ENCODE measurements at regions not wholly inside any gene's neighbourhood (a gene's known extent, or its start where the extent isn't known, plus 50 kb on each side); places are given as distances from the start of the nearest gene placed in this dataset.

DNA sequence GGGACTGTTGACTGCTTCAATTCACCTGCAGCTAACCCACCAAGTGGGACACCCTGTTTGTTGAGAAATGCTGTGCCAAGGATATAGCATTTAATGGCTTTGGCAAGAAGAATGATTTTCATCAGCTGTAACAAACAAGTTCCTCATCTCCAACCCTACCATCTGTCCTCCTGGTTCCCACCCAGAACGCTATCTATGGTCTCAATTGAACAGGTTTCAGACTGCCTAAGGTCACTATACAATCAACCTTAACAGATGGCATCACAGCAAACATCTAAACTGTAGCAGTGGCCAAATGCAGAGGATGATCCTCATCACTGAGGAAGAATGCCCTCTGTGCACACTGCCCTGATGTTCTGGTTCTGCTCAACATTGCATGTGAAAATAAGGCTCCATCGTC lies 546.2 kb upstream of the FOXG1 start:
- TF ChIP-seq POLR2AphosphoS5 (IDR thresholded peaks at IDR 0.05) (no peak), EP300 (IDR thresholded peaks at IDR 0.05; ENCODE audit: low read depth) (no peak), POLR2A (IDR thresholded peaks at IDR 0.05) (no peak)
- TF ChIP-seq, protein P1, sequence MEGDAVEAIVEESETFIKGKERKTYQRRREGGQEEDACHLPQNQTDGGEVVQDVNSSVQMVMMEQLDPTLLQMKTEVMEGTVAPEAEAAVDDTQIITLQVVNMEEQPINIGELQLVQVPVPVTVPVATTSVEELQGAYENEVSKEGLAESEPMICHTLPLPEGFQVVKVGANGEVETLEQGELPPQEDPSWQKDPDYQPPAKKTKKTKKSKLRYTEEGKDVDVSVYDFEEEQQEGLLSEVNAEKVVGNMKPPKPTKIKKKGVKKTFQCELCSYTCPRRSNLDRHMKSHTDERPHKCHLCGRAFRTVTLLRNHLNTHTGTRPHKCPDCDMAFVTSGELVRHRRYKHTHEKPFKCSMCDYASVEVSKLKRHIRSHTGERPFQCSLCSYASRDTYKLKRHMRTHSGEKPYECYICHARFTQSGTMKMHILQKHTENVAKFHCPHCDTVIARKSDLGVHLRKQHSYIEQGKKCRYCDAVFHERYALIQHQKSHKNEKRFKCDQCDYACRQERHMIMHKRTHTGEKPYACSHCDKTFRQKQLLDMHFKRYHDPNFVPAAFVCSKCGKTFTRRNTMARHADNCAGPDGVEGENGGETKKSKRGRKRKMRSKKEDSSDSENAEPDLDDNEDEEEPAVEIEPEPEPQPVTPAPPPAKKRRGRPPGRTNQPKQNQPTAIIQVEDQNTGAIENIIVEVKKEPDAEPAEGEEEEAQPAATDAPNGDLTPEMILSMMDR (IDR thresholded peaks at IDR 0.05): no peak
